Transverse colon (tissue), 4 donors: ENCODE measurements at regions not wholly inside any gene's neighbourhood (a gene's known extent, or its start where the extent isn't known, plus 50 kb on each side); places are given as distances from the start of the nearest gene placed in this dataset.

ENCODE experiments used
- DNase-seq: peaks from one replicate; pipeline ENCODE4 v3.0.0-alpha.2; 2019
- H3K27ac ChIP-seq, 4 donors: fragments of 200-600 bp; sonication (generic); 2 replicates each; pipeline ENCODE4 v1.5.1; 2016 to 2018; ENCODE audit warnings: inconsistent platforms in 4 of 4
- H3K27me3 ChIP-seq: fragments of 200-600 bp; sonication (generic); 2 replicates; pipeline ENCODE4 v1.5.1; 2017; ENCODE audit warnings: inconsistent platforms
- H3K36me3 ChIP-seq, 4 donors: fragments of 200-600 bp; sonication (generic); 2 replicates each; pipeline ENCODE4 v1.5.1; 2017 to 2019; ENCODE audit warnings: inconsistent platforms in 4 of 4
- H3K4me1 ChIP-seq, 4 donors: fragments of 200-600 bp; sonication (generic); 2 replicates each; pipeline ENCODE4 v1.5.1; 2017 to 2020; ENCODE audit warnings: inconsistent platforms in 4 of 4
- H3K4me3 ChIP-seq, 4 donors: fragments of 200-600 bp; sonication (generic); 1 replicate in 1 of 4; 2 replicates in 3 of 4; pipeline versions ENCODE4 v1.5.1 to v1.6.1; 2017 to 2019; ENCODE audit warnings: inconsistent platforms in 4 of 4
- H3K9me3 ChIP-seq, 2 donors: fragments of 200-600 bp; sonication (generic); 2 replicates each; pipeline ENCODE4 v1.5.1; 2017 to 2019; ENCODE audit warnings: inconsistent platforms in 2 of 2
- CTCF ChIP-seq, 5 experiments: fragments of 200-600 bp in 3 of 5; fragments of 450-650 bp in 2 of 5; sonication (generic) in 3 of 5; IDR thresholded peaks; 1 replicate in 2 of 5; 2 replicates in 3 of 5; pipeline ENCODE4 v1.5.1; 2016 to 2017; ENCODE audit warnings: antibody characterized with exemption in 5 of 5, inconsistent platforms in 3 of 5, mild to moderate bottlenecking in 2 of 5, moderate library complexity in 1 of 5
- EP300 ChIP-seq: sonication (generic); formaldehyde crosslinking; IDR thresholded peaks from one replicate; pipeline ENCODE4 v1.6.1; 2017; ENCODE audit warnings: antibody characterized with exemption, low read depth
- POLR2A ChIP-seq: fragments of 450-650 bp; IDR thresholded peaks from one replicate; pipeline ENCODE4 v1.6.1; 2016; ENCODE audit warnings: antibody characterized with exemption, mild to moderate bottlenecking, moderate library complexity
- POLR2AphosphoS5 ChIP-seq, 3 donors: sonication (generic); formaldehyde crosslinking; IDR thresholded peaks; one replicate each; pipeline ENCODE4 v1.6.1; 2016; ENCODE audit warnings: antibody characterized with exemption in 3 of 3
- WGBS, 2 donors: methylation state at CpG; one replicate each; pipeline ENCODE4 v1.1.5; 2018; ENCODE audit warnings: low coverage in 1 of 2; 5-methylcytosine and 5-hydroxymethylcytosine counted together
- in situ Hi-C, 4 donors: fragments of 200-750 bp; cut with MboI; loops; one replicate each; pipeline versions ENCODE4 v1.15.0 to v1.15.1; 2017; ENCODE audit warnings: low sequenced_read_pairs in 3 of 4, low pct_ligation_motif_present in 1 of 4, low pct_unique_long_range_greater_than_20kb in 1 of 4
- intact Hi-C: fragments of 100-400 bp; cut with DNase I; formaldehyde crosslinking; loops from one replicate; pipeline ENCODE4 v1.15.1; 2023; ENCODE audit warnings: low total_unique reads

GRCh38 chr16:76797457-76797856 is 393.5 kb upstream of the MON1B start:
- intact Hi-C loops, result no loop called here
- no peaks in the 10 kb centered on the region for H3K36me3 ChIP-seq
- no peak for DNase-seq
- in situ Hi-C loops, result no loop called here
- H3K4me3 ChIP-seq, result no peak overlapping the region
- 71 to 73% methylated on average over 4 of the region's 4 CpGs for WGBS, 2 donors
- H3K4me1 ChIP-seq, result no peaks in the 10 kb centered on the region
- no peaks in the 10 kb centered on the region for H3K9me3 ChIP-seq
- no peak for TF ChIP-seq CTCF (IDR thresholded peaks at IDR 0.05)
- TF ChIP-seq POLR2AphosphoS5 (IDR thresholded peaks at IDR 0.05), result no peak
- TF ChIP-seq EP300, result no peak
- TF ChIP-seq POLR2A, result no peak
- no peaks in the 10 kb centered on the region for H3K27me3 ChIP-seq
- no peak overlapping the region for H3K27ac ChIP-seq

- no peaks in the 10 kb centered on the region for H3K9me3 ChIP-seq
- no peaks in the 10 kb centered on the region for H3K27me3 ChIP-seq
- intact Hi-C loops, result no loop called here
- H3K4me3 ChIP-seq, result no peak overlapping the region
- no peak overlapping the region for H3K27ac ChIP-seq
- no peak for DNase-seq
- TF ChIP-seq CTCF (IDR thresholded peaks at IDR 0.05), result no peak
- no peak for TF ChIP-seq POLR2AphosphoS5 (IDR thresholded peaks at IDR 0.05)
- TF ChIP-seq POLR2A, result no peak
- no peak for TF ChIP-seq EP300
- 61 to 82% methylated on average over 3 to 6 of the region's 6 CpGs for WGBS, 2 donors
- in situ Hi-C loops, result no loop called here
- H3K36me3 ChIP-seq, result no peaks in the 10 kb centered on the region
- no peaks in the 10 kb centered on the region for H3K4me1 ChIP-seq
These were observed 390.8 kb upstream of the MON1B start for GRCh38 chr16:76800196-76800595.

- DNase-seq, result no peak
- TF ChIP-seq POLR2A (no peak), CTCF (IDR thresholded peaks at IDR 0.05) (no peak), POLR2AphosphoS5 (IDR thresholded peaks at IDR 0.05) (no peak), EP300 (no peak)
- Histone ChIP-seq H3K27me3 (no peaks in the 10 kb centered on the region), H3K4me1 (no peaks in the 10 kb centered on the region), H3K4me3 (no peak overlapping the region), H3K36me3 (no peaks in the 10 kb centered on the region), H3K27ac (no peak overlapping the region), H3K9me3 (no peaks in the 10 kb centered on the region)
- intact Hi-C loops (no loop called here), in situ Hi-C loops (no loop called here)
- 61% methylated on average over 4 of the region's 4 CpGs for WGBS, 2 donors
These were observed 389.6 kb upstream of the MON1B start for GRCh38 chr16:76801357-76801756.

- Histone ChIP-seq H3K27ac (no peak overlapping the region), H3K36me3 (no peaks in the 10 kb centered on the region), H3K4me1 (no peaks in the 10 kb centered on the region), H3K9me3 (no peaks in the 10 kb centered on the region), H3K4me3 (no peak overlapping the region), H3K27me3 (no peaks in the 10 kb centered on the region)
- DNase-seq, result no peak
- TF ChIP-seq POLR2AphosphoS5 (IDR thresholded peaks at IDR 0.05) (no peak), EP300 (no peak), CTCF (IDR thresholded peaks at IDR 0.05) (no peak), POLR2A (no peak)
- WGBS, 2 donors, result 60 to 63% methylated on average over 1 to 2 of the region's 2 CpGs
- in situ Hi-C loops (no loop called here), intact Hi-C loops (no loop called here)
These were observed 374.5 kb upstream of the MON1B start for GRCh38 chr16:76816475-76816874.
